GM10248 (cell line): ENCODE measurements at regions not wholly inside any gene's neighbourhood (a gene's known extent, or its start where the extent isn't known, plus 50 kb on each side); places are given as distances from the start of the nearest gene placed in this dataset.

Experiments used
- CTCF ChIA-PET: fragments of 300-600 bp; sonication (Branson Sonifier 250); formaldehyde crosslinking; extraction: SDS; loops from one replicate; lab custom pipeline; 2021; ENCODE audit warnings: antibody characterized with exemption; lab: Yijun Ruan, JAX
- POLR2A ChIA-PET: fragments of 350-650 bp; sonication (Branson Sonifier 250); formaldehyde crosslinking; extraction: SDS; loops from one replicate; lab custom pipeline; 2020; ENCODE audit warnings: antibody characterized with exemption; lab: Yijun Ruan, JAX
- DNase-seq: peaks from one replicate; pipeline ENCODE4 v3.0.0; 2012; ENCODE audit errors: extremely low spot score
- CTCF ChIP-seq: IDR thresholded peaks from 2 replicates; pipeline ENCODE4 v1.5.1; 2012; ENCODE audit warnings: mild to moderate bottlenecking, low read depth; ENCODE audit errors: extremely low read depth, missing control alignments, control extremely low read depth

GRCh38 chr2:21644266-21644665, 520.5 kb downstream of the TDRD15 start:
- ChIA-PET POLR2A (no interaction called here), CTCF (no interaction called here)
- DNase-seq, result no peak

DNA sequence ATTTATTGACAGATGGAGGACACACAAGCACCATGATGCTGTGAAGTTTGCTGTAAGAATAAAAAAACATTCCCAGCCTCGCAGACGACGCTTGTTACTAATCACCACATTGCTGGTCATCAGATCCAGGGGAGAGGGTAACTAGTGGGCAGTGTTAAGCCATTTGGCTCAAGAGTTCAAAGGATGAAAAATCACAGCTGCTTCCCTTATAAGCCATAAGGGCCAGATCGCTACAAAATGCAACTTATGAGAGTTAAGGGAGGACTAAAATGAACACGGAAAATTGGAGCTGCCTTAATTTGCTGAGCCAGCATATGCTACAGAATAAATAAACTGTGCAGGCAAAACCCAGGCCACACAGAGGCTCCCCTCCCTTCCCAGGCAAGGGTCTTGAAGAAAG, 522.6 kb downstream of the TDRD15 start:
- ChIA-PET CTCF (interaction anchor here (1.0 kb wide), 1 partner anchor 11 kb away, joined by 3 read pairs; no protein-coding TSS in a partner anchor), POLR2A (no interaction called here)
- TF ChIP-seq CTCF, result no peak
- no peak for DNase-seq

More at GRCh38 chr2:21644266-21644665, 520.5 kb downstream of the TDRD15 start:
- no peak for TF ChIP-seq CTCF

GRCh38 chr2:21650569-21650968, 526.8 kb downstream of the TDRD15 start:
- no peak for DNase-seq
- CTCF ChIA-PET, result interaction anchor here (0.9 kb wide), 1 partner anchor 9 kb away, joined by 3 read pairs; no protein-coding TSS in a partner anchor
- TF ChIP-seq CTCF, result no peak
- POLR2A ChIA-PET, result no interaction called here

- CTCF ChIA-PET, result no interaction called here
- TF ChIP-seq CTCF, result no peak
- POLR2A ChIA-PET, result no interaction called here
- no peak for DNase-seq
Measured at GRCh38 chr2:21655136-21655535, 531.4 kb downstream of the TDRD15 start.

DNA sequence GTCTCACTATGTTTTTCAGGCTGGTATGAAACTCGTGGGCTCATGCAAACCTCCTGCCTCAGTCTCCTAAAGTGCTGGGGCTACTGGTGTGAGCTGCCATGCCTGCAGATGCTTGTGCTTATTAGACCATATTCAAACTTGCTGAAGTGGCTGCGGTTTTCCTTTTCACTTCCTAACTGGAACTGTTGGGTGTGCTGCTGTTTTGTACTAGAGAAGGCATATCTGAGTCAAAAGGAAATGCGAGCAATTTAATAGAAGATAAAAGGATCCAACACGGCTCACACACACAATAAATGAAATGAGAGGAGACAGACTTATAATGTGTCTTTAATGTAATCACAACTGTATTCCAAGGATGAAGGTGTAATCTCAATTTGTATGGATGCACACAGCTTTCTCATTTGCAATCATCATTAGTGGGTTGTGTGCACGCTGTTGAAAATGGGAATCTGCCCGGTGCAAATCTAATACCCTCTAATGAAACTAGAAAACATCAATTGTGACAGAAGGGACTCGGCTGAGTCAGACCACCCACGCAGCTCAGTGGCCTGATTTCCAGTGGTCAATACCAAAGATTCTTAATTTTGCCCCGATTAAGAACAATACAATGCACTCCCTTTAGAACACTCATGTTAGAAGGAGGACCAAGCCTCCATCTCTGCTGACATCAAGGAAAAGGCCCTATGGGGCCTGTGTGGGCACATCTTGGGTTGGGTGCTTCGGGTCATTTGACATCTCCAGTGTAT, 532.7 kb downstream of the TDRD15 start:
- no peak for DNase-seq
- TF ChIP-seq CTCF, result no peak
- ChIA-PET CTCF (interaction anchor here (0.7 to 1.1 kb wide), 2 partner anchors 10 to 18 kb away, joined by 3 read pairs; no protein-coding TSS in a partner anchor), POLR2A (no interaction called here)

DNA sequence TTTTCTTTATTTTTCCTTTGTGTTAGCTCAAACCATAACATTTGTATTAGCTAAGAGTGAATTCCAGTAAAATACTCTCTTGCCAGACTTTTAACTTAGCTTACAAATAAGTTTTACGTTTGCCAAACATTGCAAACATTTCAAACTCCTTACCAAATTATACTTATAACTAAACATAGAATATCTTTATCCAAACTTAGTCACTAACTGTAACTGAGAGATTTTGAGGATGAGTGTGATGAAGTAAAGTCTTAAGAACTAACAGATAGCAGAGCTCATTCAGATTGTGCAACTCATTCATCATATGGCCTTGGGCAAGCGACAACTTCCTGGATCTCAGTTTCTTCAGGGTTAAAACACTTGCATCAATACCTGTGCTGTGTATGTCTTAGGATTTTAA, 533.7 kb downstream of the TDRD15 start:
- DNase-seq, result no peak
- no peak for TF ChIP-seq CTCF
- CTCF ChIA-PET, result interaction anchor here (0.7 to 1.1 kb wide), 2 partner anchors 11 to 18 kb away, joined by 3 read pairs; no protein-coding TSS in a partner anchor
- POLR2A ChIA-PET, result no interaction called here

DNA sequence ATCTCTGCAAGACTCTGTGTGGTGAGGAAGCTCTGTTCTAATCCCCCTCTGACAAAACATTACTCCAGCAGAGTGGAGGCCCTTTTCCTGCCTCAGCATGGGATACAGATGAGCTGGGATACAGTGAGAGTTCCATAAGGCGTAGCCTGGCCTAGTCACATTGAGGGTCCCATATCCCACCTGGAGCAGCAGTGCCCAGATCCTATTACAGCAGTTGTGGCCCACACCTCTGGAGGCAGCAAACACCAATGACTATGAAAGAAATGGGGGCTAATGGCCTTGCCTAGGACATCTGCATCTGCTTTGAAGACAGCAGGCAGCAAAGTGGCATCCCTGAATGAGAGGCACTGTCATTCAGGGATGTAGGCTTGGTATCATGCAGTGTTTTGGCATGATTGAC, 534.5 kb downstream of the TDRD15 start:
- ChIA-PET CTCF (no interaction called here), POLR2A (no interaction called here)
- no peak for TF ChIP-seq CTCF
- no peak for DNase-seq
